HEK293 (cell line): ENCODE measurements at regions not wholly inside any gene's neighbourhood (a gene's known extent, or its start where the extent isn't known, plus 50 kb on each side); places are given as distances from the start of the nearest gene placed in this dataset.

Source experiments
- CTCF ChIA-PET: fragments of 350-600 bp; formaldehyde crosslinking; extraction: SDS; loops from one replicate; lab custom pipeline; 2021; ENCODE audit warnings: antibody characterized with exemption; lab: Yijun Ruan, JAX
- POLR2A ChIA-PET: fragments of 300-600 bp; formaldehyde crosslinking; extraction: SDS; loops from one replicate; lab custom pipeline; 2020; ENCODE audit warnings: antibody characterized with exemption, inconsistent platforms; lab: Yijun Ruan, JAX
- H3K27ac ChIP-seq: fragments of 200-500 bp; sonication (Bioruptor generic); 2 replicates; pipeline ENCODE4 v1.5.1; 2014; ENCODE audit warnings: low read depth, low read length, control low read depth, inconsistent platforms; ENCODE audit errors: extremely low read depth
- H3K36me3 ChIP-seq, 2 experiments: fragments of 200-500 bp in 1 of 2; sonication (Bioruptor generic) in 1 of 2; 1 replicate in 1 of 2; 2 replicates in 1 of 2; pipeline ENCODE4 v1.5.1; 2014 to 2017; ENCODE audit warnings: inconsistent platforms in 2 of 2, low read length in 2 of 2; ENCODE audit not compliant: control insufficient read depth in 2 of 2, insufficient read depth in 1 of 2
- H3K4me1 ChIP-seq: fragments of 200-500 bp; sonication (Bioruptor generic); 2 replicates; pipeline ENCODE4 v1.5.1; 2014; ENCODE audit warnings: mild to moderate bottlenecking, low read length, inconsistent platforms; ENCODE audit not compliant: control insufficient read depth, insufficient read depth
- H3K4me3 ChIP-seq: 2 replicates; pipeline ENCODE4 v1.5.1; 2011; ENCODE audit warnings: low read depth, mild to moderate bottlenecking, control low read depth, low read length, moderate library complexity
- H3K9me3 ChIP-seq: fragments of 200-500 bp; sonication (Bioruptor generic); 2 replicates; pipeline ENCODE4 v1.5.1; 2014; ENCODE audit warnings: low read depth, low read length, inconsistent platforms; ENCODE audit not compliant: control insufficient read depth, insufficient read depth
- BCL11B ChIP-seq: fragments of 450-650 bp; formaldehyde crosslinking; IDR thresholded peaks from 2 replicates; pipeline ENCODE4 v1.5.1; 2016; ENCODE audit warnings: low read depth, missing biosample characterization, missing genetic modification characterization
- GFI1B ChIP-seq: fragments of 450-650 bp; formaldehyde crosslinking; IDR thresholded peaks from 2 replicates; pipeline ENCODE4 v1.5.1; 2016; ENCODE audit warnings: missing biosample characterization, missing genetic modification characterization
- GLIS1 ChIP-seq: fragments of 450-650 bp; formaldehyde crosslinking; IDR thresholded peaks from 2 replicates; pipeline ENCODE4 v1.5.1; 2016; ENCODE audit warnings: missing biosample characterization, missing genetic modification characterization
- IKZF3 ChIP-seq: fragments of 450-650 bp; IDR thresholded peaks from 2 replicates; pipeline ENCODE4 v1.5.0; 2018; ENCODE audit warnings: missing biosample characterization, mild to moderate bottlenecking, missing genetic modification characterization, moderate library complexity
- KLF9 ChIP-seq: fragments of 450-650 bp; formaldehyde crosslinking; IDR thresholded peaks from 2 replicates; pipeline ENCODE4 v1.5.1; 2016; ENCODE audit warnings: missing biosample characterization, missing genetic modification characterization, low read depth
- MZF1 ChIP-seq: fragments of 450-650 bp; formaldehyde crosslinking; IDR thresholded peaks from 2 replicates; pipeline ENCODE4 v1.5.1; 2017; ENCODE audit warnings: missing biosample characterization, missing genetic modification characterization, borderline replicate concordance
- SP2 ChIP-seq: fragments of 450-650 bp; formaldehyde crosslinking; IDR thresholded peaks from 2 replicates; pipeline ENCODE4 v1.5.1; 2016; ENCODE audit warnings: missing biosample characterization, missing genetic modification characterization
- YY1 ChIP-seq: fragments of 450-650 bp; formaldehyde crosslinking; IDR thresholded peaks from 2 replicates; pipeline ENCODE4 v1.5.1; 2018; ENCODE audit warnings: missing biosample characterization, missing genetic modification characterization
- ZFP37 ChIP-seq: fragments of 450-650 bp; formaldehyde crosslinking; IDR thresholded peaks from 2 replicates; pipeline ENCODE4 v1.5.1; 2016; ENCODE audit warnings: missing biosample characterization, missing genetic modification characterization
- ZIC2 ChIP-seq: fragments of 450-650 bp; formaldehyde crosslinking; IDR thresholded peaks from 2 replicates; pipeline ENCODE4 v1.5.1; 2016; ENCODE audit warnings: missing biosample characterization, missing genetic modification characterization
- ZNF10 ChIP-seq: fragments of 450-650 bp; formaldehyde crosslinking; IDR thresholded peaks from 2 replicates; pipeline ENCODE4 v1.5.1; 2017; ENCODE audit warnings: missing biosample characterization, missing genetic modification characterization
- ZNF140 ChIP-seq: fragments of 450-650 bp; formaldehyde crosslinking; IDR thresholded peaks from 2 replicates; pipeline ENCODE4 v1.5.1; 2016; ENCODE audit warnings: missing biosample characterization, missing genetic modification characterization
- ZNF184 ChIP-seq: fragments of 450-650 bp; IDR thresholded peaks from 2 replicates; pipeline ENCODE4 v1.5.1; 2018; ENCODE audit warnings: missing biosample characterization, mild to moderate bottlenecking, missing genetic modification characterization
- ZNF23 ChIP-seq: fragments of 450-650 bp; formaldehyde crosslinking; IDR thresholded peaks from 2 replicates; pipeline ENCODE4 v1.5.1; 2016; ENCODE audit warnings: missing biosample characterization, missing genetic modification characterization, borderline replicate concordance
- ZNF302 ChIP-seq: fragments of 450-650 bp; formaldehyde crosslinking; IDR thresholded peaks from 2 replicates; pipeline ENCODE4 v1.5.1; 2016; ENCODE audit warnings: missing biosample characterization, missing genetic modification characterization, low read depth
- ZNF366 ChIP-seq: fragments of 450-650 bp; formaldehyde crosslinking; conservative IDR thresholded peaks from 2 replicates; pipeline ENCODE4 v1.5.1; 2016; ENCODE audit warnings: missing biosample characterization, missing genetic modification characterization
- ZNF48 ChIP-seq: fragments of 450-650 bp; formaldehyde crosslinking; IDR thresholded peaks from 2 replicates; pipeline ENCODE4 v1.5.1; 2016; ENCODE audit warnings: missing biosample characterization, missing genetic modification characterization
- ZNF544 ChIP-seq: fragments of 450-650 bp; formaldehyde crosslinking; IDR thresholded peaks from 2 replicates; pipeline ENCODE4 v1.5.0; 2017; ENCODE audit warnings: missing biosample characterization, missing genetic modification characterization
- ZNF549 ChIP-seq: fragments of 450-650 bp; IDR thresholded peaks from 2 replicates; pipeline ENCODE4 v1.5.1; 2018; ENCODE audit warnings: missing biosample characterization, missing genetic modification characterization, mild to moderate bottlenecking, inconsistent platforms, moderate library complexity
- ZNF623 ChIP-seq: fragments of 450-650 bp; formaldehyde crosslinking; IDR thresholded peaks from 2 replicates; pipeline ENCODE4 v1.5.1; 2016; ENCODE audit warnings: missing biosample characterization, missing genetic modification characterization
- ZNF792 ChIP-seq: fragments of 450-650 bp; formaldehyde crosslinking; IDR thresholded peaks from 2 replicates; pipeline ENCODE4 v1.5.1; 2016; ENCODE audit warnings: missing biosample characterization, missing genetic modification characterization
- ZNF830 ChIP-seq: fragments of 450-650 bp; IDR thresholded peaks from 2 replicates; pipeline ENCODE4 v1.5.0; 2018; ENCODE audit warnings: missing biosample characterization, missing genetic modification characterization, low read depth, mild to moderate bottlenecking, moderate library complexity
- TF ChIP-seq, protein P1 (sequence below): fragments of 450-650 bp; formaldehyde crosslinking; IDR thresholded peaks from 2 replicates; pipeline ENCODE4 v1.5.1; 2016; ENCODE audit warnings: missing biosample characterization, missing genetic modification characterization
- TF ChIP-seq, protein P2 (sequence below): sonication (generic); formaldehyde crosslinking; IDR thresholded peaks from 2 replicates; pipeline ENCODE4 v1.8.1; 2022; ENCODE audit warnings: mild to moderate bottlenecking, moderate library complexity, missing genetic modification reagents
- TF ChIP-seq, protein P3 (sequence below): fragments of 450-650 bp; formaldehyde crosslinking; IDR thresholded peaks from 2 replicates; pipeline ENCODE4 v1.5.1; 2016; ENCODE audit warnings: missing biosample characterization, missing genetic modification characterization

DNA sequence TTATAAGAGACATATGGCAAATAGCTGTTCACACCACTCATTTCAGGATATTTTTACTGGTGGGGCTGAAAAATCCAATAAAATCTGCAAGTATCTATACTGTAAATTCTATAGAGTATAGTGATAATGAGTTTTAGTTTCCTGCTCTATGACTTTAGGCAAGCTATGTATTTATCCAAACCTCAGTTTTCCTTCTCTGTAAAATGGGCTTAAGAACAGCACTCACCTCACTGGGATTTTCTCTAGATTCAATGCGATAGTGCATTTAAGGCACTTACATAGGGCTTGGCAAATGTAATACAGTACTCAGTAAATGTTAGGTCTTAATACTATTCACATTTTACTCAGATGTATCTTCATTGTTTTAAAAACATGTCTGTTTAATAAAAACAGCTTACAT lies 168.7 kb downstream of the ATG4C start (continued):
- TF ChIP-seq KLF9 (tag by site-specific recombination), result no peak

DNA sequence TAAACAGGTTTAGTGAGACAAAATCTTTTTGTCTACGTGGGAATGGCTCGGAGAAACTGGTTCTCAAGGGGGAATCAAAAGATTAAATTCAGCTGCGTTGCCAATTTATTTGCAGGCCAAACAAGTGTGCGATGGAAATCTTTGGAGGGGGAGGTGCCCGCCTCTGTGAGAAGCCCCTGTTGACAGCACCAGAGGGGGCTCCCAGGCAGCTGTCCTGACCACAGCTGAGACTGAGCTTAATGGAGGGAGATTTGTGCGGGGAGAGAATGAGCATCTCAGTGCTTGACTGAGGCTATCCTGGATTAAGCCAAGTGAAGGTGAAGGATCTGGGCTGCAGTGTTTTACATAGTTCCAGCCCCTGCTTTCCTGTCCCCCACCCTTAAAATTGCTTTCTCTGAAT lies 169.7 kb downstream of the ATG4C start:
- H3K4me1 ChIP-seq, result no peaks in the 10 kb centered on the region
- POLR2A ChIA-PET, result no interaction called here
- no peak overlapping the region for H3K27ac ChIP-seq
- CTCF ChIA-PET, result interaction anchor here (0.7 to 5.0 kb wide), 2 partner anchors 10 to 47 kb away, joined by 3 to 20 read pairs; no protein-coding TSS in a partner anchor
- no peak overlapping the region for H3K4me3 ChIP-seq
- no peaks in the 10 kb centered on the region for H3K36me3 ChIP-seq
- TF ChIP-seq GFI1B (tag by site-specific recombination), result no peak
- TF ChIP-seq ZNF302, result no peak
- TF ChIP-seq GLIS1 (tag by site-specific recombination), result no peak
- TF ChIP-seq SP2 (tag by site-specific recombination), result no peak
- TF ChIP-seq YY1 (tag by site-specific recombination), result no peak
- TF ChIP-seq ZNF366 (tag by site-specific recombination), result no peak
- no peak for TF ChIP-seq ZNF830 (tag by site-specific recombination)
- TF ChIP-seq, protein P1, sequence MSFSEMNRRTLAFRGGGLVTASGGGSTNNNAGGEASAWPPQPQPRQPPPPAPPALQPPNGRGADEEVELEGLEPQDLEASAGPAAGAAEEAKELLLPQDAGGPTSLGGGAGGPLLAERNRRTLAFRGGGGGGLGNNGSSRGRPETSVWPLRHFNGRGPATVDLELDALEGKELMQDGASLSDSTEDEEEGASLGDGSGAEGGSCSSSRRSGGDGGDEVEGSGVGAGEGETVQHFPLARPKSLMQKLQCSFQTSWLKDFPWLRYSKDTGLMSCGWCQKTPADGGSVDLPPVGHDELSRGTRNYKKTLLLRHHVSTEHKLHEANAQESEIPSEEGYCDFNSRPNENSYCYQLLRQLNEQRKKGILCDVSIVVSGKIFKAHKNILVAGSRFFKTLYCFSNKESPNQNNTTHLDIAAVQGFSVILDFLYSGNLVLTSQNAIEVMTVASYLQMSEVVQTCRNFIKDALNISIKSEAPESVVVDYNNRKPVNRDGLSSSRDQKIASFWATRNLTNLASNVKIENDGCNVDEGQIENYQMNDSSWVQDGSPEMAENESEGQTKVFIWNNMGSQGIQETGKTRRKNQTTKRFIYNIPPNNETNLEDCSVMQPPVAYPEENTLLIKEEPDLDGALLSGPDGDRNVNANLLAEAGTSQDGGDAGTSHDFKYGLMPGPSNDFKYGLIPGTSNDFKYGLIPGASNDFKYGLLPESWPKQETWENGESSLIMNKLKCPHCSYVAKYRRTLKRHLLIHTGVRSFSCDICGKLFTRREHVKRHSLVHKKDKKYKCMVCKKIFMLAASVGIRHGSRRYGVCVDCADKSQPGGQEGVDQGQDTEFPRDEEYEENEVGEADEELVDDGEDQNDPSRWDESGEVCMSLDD (tag by site-specific recombination), result no peak
- no peak for TF ChIP-seq ZFP37 (tag by site-specific recombination)
- TF ChIP-seq ZNF10 (tag by site-specific recombination), result no peak
- no peak for TF ChIP-seq IKZF3 (tag by site-specific recombination)
- no peak for TF ChIP-seq ZNF48 (tag by site-specific recombination)
- TF ChIP-seq ZNF140 (tag by site-specific recombination), result no peak
- TF ChIP-seq ZNF792 (tag by site-specific recombination), result no peak
- no peak for TF ChIP-seq BCL11B (tag by site-specific recombination)
- H3K9me3 ChIP-seq, result no peaks in the 10 kb centered on the region

DNA sequence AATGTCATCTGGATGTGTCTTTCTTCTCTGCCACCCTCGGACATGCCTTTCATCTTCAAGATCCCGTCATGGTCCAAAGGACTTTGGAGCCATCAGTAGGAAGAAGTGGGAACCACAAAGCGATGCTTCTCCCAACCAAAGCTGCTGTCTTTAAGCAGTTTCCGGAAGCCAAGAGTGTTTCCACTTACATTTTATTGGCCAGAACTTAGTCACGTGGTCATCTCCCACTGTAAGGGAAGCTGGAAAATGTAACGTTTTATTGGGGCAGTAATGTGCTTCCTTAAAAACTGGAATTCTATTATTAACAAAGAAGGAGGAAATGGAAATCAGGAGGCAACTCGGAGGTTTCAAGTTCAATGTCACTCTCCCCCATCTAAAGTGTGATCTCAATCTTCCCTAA lies 170.8 kb downstream of the ATG4C start:
- ChIA-PET CTCF (interaction anchor here (0.8 to 5.0 kb wide), 3 partner anchors 9 to 115 kb away, joined by 3 to 20 read pairs (median 4); no protein-coding TSS in a partner anchor), POLR2A (no interaction called here)
- Histone ChIP-seq H3K27ac (no peak overlapping the region), H3K9me3 (no peaks in the 10 kb centered on the region), H3K4me3 (no peak overlapping the region), H3K36me3 (no peaks in the 10 kb centered on the region), H3K4me1 (no peaks in the 10 kb centered on the region)
- TF ChIP-seq ZNF544 (no peak), ZNF23 (tag by site-specific recombination) (no peak), ZNF623 (tag by site-specific recombination) (no peak), ZNF549 (tag by site-specific recombination) (no peak), MZF1 (no peak), ZIC2 (tag by site-specific recombination) (no peak), ZNF184 (tag by site-specific recombination) (no peak)
- TF ChIP-seq, protein P2, sequence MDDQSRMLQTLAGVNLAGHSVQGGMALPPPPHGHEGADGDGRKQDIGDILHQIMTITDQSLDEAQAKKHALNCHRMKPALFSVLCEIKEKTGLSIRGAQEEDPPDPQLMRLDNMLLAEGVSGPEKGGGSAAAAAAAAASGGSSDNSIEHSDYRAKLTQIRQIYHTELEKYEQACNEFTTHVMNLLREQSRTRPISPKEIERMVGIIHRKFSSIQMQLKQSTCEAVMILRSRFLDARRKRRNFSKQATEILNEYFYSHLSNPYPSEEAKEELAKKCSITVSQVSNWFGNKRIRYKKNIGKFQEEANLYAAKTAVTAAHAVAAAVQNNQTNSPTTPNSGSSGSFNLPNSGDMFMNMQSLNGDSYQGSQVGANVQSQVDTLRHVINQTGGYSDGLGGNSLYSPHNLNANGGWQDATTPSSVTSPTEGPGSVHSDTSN (CRISPR knock-in tag), result no peak
- TF ChIP-seq, protein P3, sequence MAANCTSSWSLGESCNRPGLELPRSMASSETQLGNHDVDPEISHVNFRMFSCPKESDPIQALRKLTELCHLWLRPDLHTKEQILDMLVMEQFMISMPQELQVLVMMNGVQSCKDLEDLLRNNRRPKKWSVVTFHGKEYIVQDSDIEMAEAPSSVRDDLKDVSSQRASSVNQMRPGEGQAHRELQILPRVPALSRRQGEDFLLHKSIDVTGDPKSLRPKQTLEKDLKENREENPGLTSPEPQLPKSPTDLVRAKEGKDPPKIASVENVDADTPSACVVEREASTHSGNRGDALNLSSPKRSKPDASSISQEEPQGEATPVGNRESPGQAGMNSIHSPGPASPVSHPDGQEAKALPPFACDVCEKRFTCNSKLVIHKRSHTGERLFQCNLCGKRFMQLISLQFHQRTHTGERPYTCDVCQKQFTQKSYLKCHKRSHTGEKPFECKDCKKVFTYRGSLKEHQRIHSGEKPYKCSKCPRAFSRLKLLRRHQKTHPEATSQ (tag by site-specific recombination), result no peak
